GM12878 (cell line): ENCODE measurements at regions not wholly inside any gene's neighbourhood (a gene's known extent, or its start where the extent isn't known, plus 50 kb on each side); places are given as distances from the start of the nearest gene placed in this dataset.

Experiments
- ATAC-seq: fragments of 200-7000 bp; cut with Tn5 transposase; 3 replicates; pipeline ENCODE4 v1.9.1; 2020; ENCODE audit warnings: mild to moderate bottlenecking, moderate library complexity
- BruUV-seq: library from RNA; stranded (reverse); fragments of 400-500 nt; replicated peaks from 2 replicates; lab custom pipeline; 2021; lab: Mats Ljungman, UMichigan
- CTCF ChIA-PET: fragments of 300-600 bp; sonication (Branson Sonifier 250); formaldehyde crosslinking; extraction: SDS; loops from one replicate; lab custom pipeline; 2021; ENCODE audit warnings: inconsistent platforms; lab: Yijun Ruan, JAX
- POLR2A ChIA-PET: fragments of 350-600 bp; formaldehyde crosslinking; extraction: SDS; loops from one replicate; lab custom pipeline; 2021; ENCODE audit warnings: inconsistent platforms; lab: Charles Lee
- RAD21 ChIA-PET: fragments of 300-600 bp; sonication (Branson Sonifier 250); formaldehyde crosslinking; loops from one replicate; lab custom pipeline; 2023; ENCODE audit warnings: antibody characterized with exemption; ENCODE audit not compliant: unreplicated experiment; lab: Charles Lee
- SMC1A ChIA-PET: fragments of 300-600 bp; sonication (Branson Sonifier 250); formaldehyde crosslinking; loops from one replicate; lab custom pipeline; 2023; ENCODE audit not compliant: unreplicated experiment, uncharacterized antibody; lab: Charles Lee
- DNase-seq: peaks from one replicate; pipeline ENCODE4 v3.0.0-alpha.2; 2011; ENCODE audit warnings: low read depth, low spot score
- FAIRE-seq: peaks from 3 replicates; lab custom pipeline; 2011; peaks lifted over from hg19 to GRCh38; lab: Jason Lieb, UNC
- H2AFZ ChIP-seq: 2 replicates; pipeline ENCODE4 v1.6.0; 2011; ENCODE audit warnings: low read depth, low read length, control low read depth; ENCODE audit not compliant: control insufficient read depth
- H3K27ac ChIP-seq: 2 replicates; pipeline ENCODE4 v1.5.1; 2011; ENCODE audit warnings: control low read depth; ENCODE audit not compliant: control insufficient read depth, insufficient read depth
- H3K27me3 ChIP-seq, 2 experiments: replicated peaks in 1 of 2; 2 replicates each; pipeline versions ENCODE4 v1.6.0 to v1.6.1; 2011; ENCODE audit warnings: low read length in 1 of 2; ENCODE audit not compliant: control insufficient read depth in 2 of 2, insufficient read depth in 2 of 2
- H3K36me3 ChIP-seq, 2 experiments: 2 replicates each; pipeline ENCODE4 v1.5.1; 2011; ENCODE audit warnings: low read length in 1 of 2; ENCODE audit not compliant: control insufficient read depth in 2 of 2, insufficient read depth in 2 of 2
- H3K4me1 ChIP-seq: 2 replicates; pipeline ENCODE4 v1.6.1; 2011; ENCODE audit warnings: mild to moderate bottlenecking, low read length, moderate library complexity, mixed read lengths; ENCODE audit not compliant: control insufficient read depth, insufficient read depth
- H3K4me2 ChIP-seq: 2 replicates; pipeline ENCODE4 v1.6.0; 2011; ENCODE audit warnings: control low read depth; ENCODE audit not compliant: control insufficient read depth, insufficient read depth
- H3K4me3 ChIP-seq: fragments of 200-600 bp; sonication (generic); 2 replicates; pipeline ENCODE4 v1.5.1; 2016
- H3K79me2 ChIP-seq: 2 replicates; pipeline ENCODE4 v1.6.0; 2011; ENCODE audit warnings: low read length; ENCODE audit not compliant: control insufficient read depth, insufficient read depth
- H3K9ac ChIP-seq: 2 replicates; pipeline ENCODE4 v1.8.0; 2011; ENCODE audit warnings: low read length, control low read depth, mixed read lengths; ENCODE audit not compliant: control insufficient read depth, insufficient read depth
- H3K9me3 ChIP-seq: replicated peaks from 3 replicates; pipeline ENCODE4 v1.5.1; 2011; ENCODE audit warnings: mild to moderate bottlenecking, low read length; ENCODE audit not compliant: control insufficient read depth, insufficient read depth
- H4K20me1 ChIP-seq: 2 replicates; pipeline ENCODE4 v1.6.0; 2011; ENCODE audit not compliant: control insufficient read depth, insufficient read depth
- DPF2 ChIP-seq: fragments of 450-650 bp; IDR thresholded peaks from 2 replicates; pipeline ENCODE4 v1.6.1; 2017; ENCODE audit warnings: mild to moderate bottlenecking
- KLF5 ChIP-seq: fragments of 450-650 bp; IDR thresholded peaks from 2 replicates; pipeline ENCODE4 v1.6.1; 2014; ENCODE audit warnings: mild to moderate bottlenecking; ENCODE audit not compliant: partially characterized antibody
- RAD21 ChIP-seq: IDR thresholded peaks from 2 replicates; pipeline ENCODE4 v1.6.1; 2011; ENCODE audit warnings: mild to moderate bottlenecking, low read depth, low read length, moderate library complexity; ENCODE audit not compliant: insufficient read depth
- RB1 ChIP-seq: fragments of 450-650 bp; formaldehyde crosslinking; IDR thresholded peaks from 2 replicates; pipeline ENCODE4 v1.6.1; 2017; ENCODE audit warnings: mild to moderate bottlenecking, borderline replicate concordance
- WGBS: methylation state at CpG from one replicate; pipeline ENCODE4 v1.1.6; 2016; ENCODE audit warnings: low lambda C conversion rate; ENCODE audit not compliant: insufficient replicate concordance, insufficient coverage; ENCODE audit errors: missing lambda C conversion rate; 5-methylcytosine and 5-hydroxymethylcytosine counted together
- in situ Hi-C: fragments of 300-500 bp; cut with MboI; formaldehyde crosslinking; loops from 9 replicates; pipeline ENCODE4 v1.14.3; 2018; ENCODE audit warnings: mixed read lengths
- intact Hi-C: fragments of 100-400 bp; cut with micrococcal nuclease; formaldehyde crosslinking; loops from one replicate; pipeline ENCODE4 v1.14.2; 2022; ENCODE audit not compliant: unreplicated experiment
- TF ChIP-seq, protein P1 (sequence below): fragments of 450-650 bp; IDR thresholded peaks from 2 replicates; pipeline ENCODE4 v1.6.1; 2014; ENCODE audit warnings: mild to moderate bottlenecking
- TF ChIP-seq, protein P2 (sequence below): fragments of 150-350 bp; IDR thresholded peaks from 2 replicates; pipeline ENCODE4 v1.6.1; 2016; ENCODE audit warnings: low read depth, low read length

GRCh38 chr5:45110399-45110798 is 301.7 kb downstream of the MRPS30 start:
- in situ Hi-C loops (no loop called here), intact Hi-C loops (no loop called here)
- FAIRE-seq: no peak
- no peak for DNase-seq
- no peaks in the 10 kb centered on the region for H4K20me1 ChIP-seq
- no peaks in the 10 kb centered on the region for H3K79me2 ChIP-seq
- H3K4me1 ChIP-seq: no peaks in the 10 kb centered on the region
- no TSS peak for BruUV-seq
- no peak for ATAC-seq
- no peaks in the 10 kb centered on the region for H3K36me3 ChIP-seq
- ChIA-PET CTCF (interaction anchor here (0.8 kb wide), 1 partner anchor 9 kb away, joined by 3 read pairs; no protein-coding TSS in a partner anchor), SMC1A (interaction anchor here (1.0 to 1.4 kb wide), 3 partner anchors 16 to 368 kb away, joined by 3 read pairs; no protein-coding TSS in a partner anchor), RAD21 (no interaction called here), POLR2A (no interaction called here)
- no peak overlapping the region for H3K4me2 ChIP-seq
- TF ChIP-seq RAD21 (no peak), RB1 (no peak), KLF5 (no peak), DPF2 (no peak)
- TF ChIP-seq, protein P1, sequence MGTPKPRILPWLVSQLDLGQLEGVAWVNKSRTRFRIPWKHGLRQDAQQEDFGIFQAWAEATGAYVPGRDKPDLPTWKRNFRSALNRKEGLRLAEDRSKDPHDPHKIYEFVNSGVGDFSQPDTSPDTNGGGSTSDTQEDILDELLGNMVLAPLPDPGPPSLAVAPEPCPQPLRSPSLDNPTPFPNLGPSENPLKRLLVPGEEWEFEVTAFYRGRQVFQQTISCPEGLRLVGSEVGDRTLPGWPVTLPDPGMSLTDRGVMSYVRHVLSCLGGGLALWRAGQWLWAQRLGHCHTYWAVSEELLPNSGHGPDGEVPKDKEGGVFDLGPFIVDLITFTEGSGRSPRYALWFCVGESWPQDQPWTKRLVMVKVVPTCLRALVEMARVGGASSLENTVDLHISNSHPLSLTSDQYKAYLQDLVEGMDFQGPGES: no peak
- TF ChIP-seq, protein P2, sequence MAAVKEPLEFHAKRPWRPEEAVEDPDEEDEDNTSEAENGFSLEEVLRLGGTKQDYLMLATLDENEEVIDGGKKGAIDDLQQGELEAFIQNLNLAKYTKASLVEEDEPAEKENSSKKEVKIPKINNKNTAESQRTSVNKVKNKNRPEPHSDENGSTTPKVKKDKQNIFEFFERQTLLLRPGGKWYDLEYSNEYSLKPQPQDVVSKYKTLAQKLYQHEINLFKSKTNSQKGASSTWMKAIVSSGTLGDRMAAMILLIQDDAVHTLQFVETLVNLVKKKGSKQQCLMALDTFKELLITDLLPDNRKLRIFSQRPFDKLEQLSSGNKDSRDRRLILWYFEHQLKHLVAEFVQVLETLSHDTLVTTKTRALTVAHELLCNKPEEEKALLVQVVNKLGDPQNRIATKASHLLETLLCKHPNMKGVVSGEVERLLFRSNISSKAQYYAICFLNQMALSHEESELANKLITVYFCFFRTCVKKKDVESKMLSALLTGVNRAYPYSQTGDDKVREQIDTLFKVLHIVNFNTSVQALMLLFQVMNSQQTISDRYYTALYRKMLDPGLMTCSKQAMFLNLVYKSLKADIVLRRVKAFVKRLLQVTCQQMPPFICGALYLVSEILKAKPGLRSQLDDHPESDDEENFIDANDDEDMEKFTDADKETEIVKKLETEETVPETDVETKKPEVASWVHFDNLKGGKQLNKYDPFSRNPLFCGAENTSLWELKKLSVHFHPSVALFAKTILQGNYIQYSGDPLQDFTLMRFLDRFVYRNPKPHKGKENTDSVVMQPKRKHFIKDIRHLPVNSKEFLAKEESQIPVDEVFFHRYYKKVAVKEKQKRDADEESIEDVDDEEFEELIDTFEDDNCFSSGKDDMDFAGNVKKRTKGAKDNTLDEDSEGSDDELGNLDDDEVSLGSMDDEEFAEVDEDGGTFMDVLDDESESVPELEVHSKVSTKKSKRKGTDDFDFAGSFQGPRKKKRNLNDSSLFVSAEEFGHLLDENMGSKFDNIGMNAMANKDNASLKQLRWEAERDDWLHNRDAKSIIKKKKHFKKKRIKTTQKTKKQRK: no peak
- H3K27ac ChIP-seq: no peak overlapping the region
- no peak overlapping the region for H3K4me3 ChIP-seq
- WGBS: 53% methylated on average over 1 of the region's 1 CpG
- no peak overlapping the region for H3K9ac ChIP-seq
- H3K9me3 ChIP-seq: no peaks in the 10 kb centered on the region
- no peak overlapping the region for H2AFZ ChIP-seq
- H3K27me3 ChIP-seq: no peaks in the 10 kb centered on the region
